ENCODE measurements at regions not wholly inside any gene's neighbourhood (a gene's known extent, or its start where the extent isn't known, plus 50 kb on each side); places are given as distances from the start of the nearest gene placed in this dataset.

GRCh38 chr6:135692426-135692825, 159.1 kb upstream of the PDE7B start:
- intact Hi-C loops (cut with DNase I) = no loop called here
- no peak for ATAC-seq
- Histone ChIP-seq H3K4me1 (peaks cover 0 to 2% of the 10 kb centered on the region in 2 donors), H3K27me3 (no peaks in the 10 kb centered on the region), H3K4me3 (no peak overlapping the region), H3K27ac (no peak overlapping the region), H3K9me3 (no peaks in the 10 kb centered on the region), H3K36me3 (no peaks in the 10 kb centered on the region)
- TF ChIP-seq, protein P1, sequence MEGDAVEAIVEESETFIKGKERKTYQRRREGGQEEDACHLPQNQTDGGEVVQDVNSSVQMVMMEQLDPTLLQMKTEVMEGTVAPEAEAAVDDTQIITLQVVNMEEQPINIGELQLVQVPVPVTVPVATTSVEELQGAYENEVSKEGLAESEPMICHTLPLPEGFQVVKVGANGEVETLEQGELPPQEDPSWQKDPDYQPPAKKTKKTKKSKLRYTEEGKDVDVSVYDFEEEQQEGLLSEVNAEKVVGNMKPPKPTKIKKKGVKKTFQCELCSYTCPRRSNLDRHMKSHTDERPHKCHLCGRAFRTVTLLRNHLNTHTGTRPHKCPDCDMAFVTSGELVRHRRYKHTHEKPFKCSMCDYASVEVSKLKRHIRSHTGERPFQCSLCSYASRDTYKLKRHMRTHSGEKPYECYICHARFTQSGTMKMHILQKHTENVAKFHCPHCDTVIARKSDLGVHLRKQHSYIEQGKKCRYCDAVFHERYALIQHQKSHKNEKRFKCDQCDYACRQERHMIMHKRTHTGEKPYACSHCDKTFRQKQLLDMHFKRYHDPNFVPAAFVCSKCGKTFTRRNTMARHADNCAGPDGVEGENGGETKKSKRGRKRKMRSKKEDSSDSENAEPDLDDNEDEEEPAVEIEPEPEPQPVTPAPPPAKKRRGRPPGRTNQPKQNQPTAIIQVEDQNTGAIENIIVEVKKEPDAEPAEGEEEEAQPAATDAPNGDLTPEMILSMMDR (IDR thresholded peaks at IDR 0.05) = no peak
- DNase-seq = no peak

- H3K4me1 ChIP-seq = no peaks in the 10 kb centered on the region
- no peaks in the 10 kb centered on the region for H3K9me3 ChIP-seq
- no peaks in the 10 kb centered on the region for H3K36me3 ChIP-seq
- H3K27me3 ChIP-seq = no peaks in the 10 kb centered on the region
- DNase-seq (no peak), ATAC-seq (no peak)
- H3K4me3 ChIP-seq = no peak overlapping the region
- TF ChIP-seq, protein P1 (IDR thresholded peaks at IDR 0.05) = no peak
- intact Hi-C loops (cut with DNase I) = no loop called here
- no peak overlapping the region for H3K27ac ChIP-seq
Observed at GRCh38 chr6:135693811-135694370, 157.6 kb upstream of the PDE7B start.

DNA sequence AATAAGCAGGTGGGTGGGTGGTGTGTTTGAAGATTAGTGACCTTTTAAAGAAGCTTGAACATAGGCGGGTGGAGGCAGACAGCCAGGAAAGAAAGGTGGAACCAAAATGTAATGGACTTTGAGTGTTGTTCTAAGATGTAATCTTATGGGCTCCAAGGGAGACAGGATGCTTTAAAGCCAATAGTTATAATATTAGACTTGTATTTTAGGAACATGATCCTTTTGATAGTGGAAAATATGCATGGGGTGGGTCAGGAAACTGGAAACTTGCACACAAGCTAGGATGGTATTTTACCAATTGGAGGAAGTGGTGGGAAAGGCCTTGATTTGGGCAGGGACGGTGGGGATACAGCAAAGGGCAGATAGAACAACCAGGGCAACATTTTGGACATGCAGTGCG, 151.8 kb upstream of the PDE7B start:
- H3K36me3 ChIP-seq = no peaks in the 10 kb centered on the region
- H3K4me3 ChIP-seq = no peak overlapping the region
- DNase-seq (no peak), ATAC-seq (no peak)
- H3K4me1 ChIP-seq = no peaks in the 10 kb centered on the region
- intact Hi-C loops (cut with DNase I) = no loop called here
- no peak overlapping the region for H3K27ac ChIP-seq
- TF ChIP-seq, protein P1 (IDR thresholded peaks at IDR 0.05) = no peak
- no peaks in the 10 kb centered on the region for H3K27me3 ChIP-seq
- no peaks in the 10 kb centered on the region for H3K9me3 ChIP-seq

GRCh38 chr6:135701426-135701825, 150.1 kb upstream of the PDE7B start:
- DNase-seq = no peak
- no peak for ATAC-seq
- H3K27ac ChIP-seq = no peak overlapping the region
- H3K9me3 ChIP-seq = no peaks in the 10 kb centered on the region
- no peak overlapping the region for H3K4me3 ChIP-seq
- H3K36me3 ChIP-seq = no peaks in the 10 kb centered on the region
- no peaks in the 10 kb centered on the region for H3K4me1 ChIP-seq
- intact Hi-C loops (cut with DNase I) = no loop called here
- H3K27me3 ChIP-seq = no peaks in the 10 kb centered on the region
- TF ChIP-seq, protein P1 (IDR thresholded peaks at IDR 0.05) = no peak

DNA sequence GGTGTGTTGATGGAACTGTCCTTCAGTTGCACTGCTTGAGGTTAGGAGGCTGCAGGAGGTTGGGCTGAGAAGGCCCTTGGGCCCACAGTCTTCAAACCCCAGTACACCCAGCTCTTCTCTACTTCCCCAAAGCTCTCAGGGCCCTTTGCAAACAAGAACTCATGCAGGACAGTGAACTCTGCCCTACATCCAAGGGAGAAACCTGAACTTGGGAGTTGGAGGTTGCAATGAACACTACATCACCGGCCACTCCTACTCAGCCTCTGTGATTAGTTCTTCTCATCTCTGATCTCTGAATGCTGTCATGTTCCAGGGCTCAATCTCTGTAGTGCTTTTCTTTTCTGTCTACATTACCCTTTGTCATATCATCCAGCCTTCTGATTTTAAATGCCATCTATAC, 148.5 kb upstream of the PDE7B start:
- intact Hi-C loops (cut with DNase I) = no loop called here
- ATAC-seq = no peak

More for the DNA sequence above, 148.5 kb upstream of the PDE7B start:
- Histone ChIP-seq H3K9me3 (no peaks in the 10 kb centered on the region), H3K27me3 (no peaks in the 10 kb centered on the region), H3K4me1 (no peaks in the 10 kb centered on the region), H3K27ac (no peak overlapping the region), H3K4me3 (no peak overlapping the region), H3K36me3 (no peaks in the 10 kb centered on the region)
- no peak for DNase-seq
- TF ChIP-seq, protein P1 (IDR thresholded peaks at IDR 0.05) = no peak

All from left lung (tissue), 4 donors.